ENCODE measurements at regions not wholly inside any gene's neighbourhood (a gene's known extent, or its start where the extent isn't known, plus 50 kb on each side); places are given as distances from the start of the nearest gene placed in this dataset.

- intact Hi-C loops (cut with DNase I, micrococcal nuclease) = no loop called here
- no peak for DNase-seq
- TF ChIP-seq CTCF (IDR thresholded peaks at IDR 0.05) = no peak
- H3K4me3 ChIP-seq = no peak overlapping the region
- H3K9me3 ChIP-seq = peaks cover 31% of the 10 kb centered on the region
- no peak for ATAC-seq
- H3K4me1 ChIP-seq (ENCODE audit: low read depth) = no peaks in the 10 kb centered on the region
- no peaks in the 10 kb centered on the region for H3K36me3 ChIP-seq (ENCODE audit: low read depth)
These were observed 1624.3 kb downstream of the SLITRK1 start for GRCh38 chr13:82257790-82258507.

GRCh38 chr13:82248762-82249161 is 1633.5 kb downstream of the SLITRK1 start:
- Histone ChIP-seq H3K36me3 (ENCODE audit: low read depth) (no peaks in the 10 kb centered on the region), H3K4me3 (no peak overlapping the region), H3K4me1 (ENCODE audit: low read depth) (no peaks in the 10 kb centered on the region), H3K9me3 (peaks cover 16% of the 10 kb centered on the region)
- intact Hi-C loops (cut with DNase I, micrococcal nuclease) = no loop called here
- DNase-seq (no peak), ATAC-seq (no peak)
- TF ChIP-seq CTCF (IDR thresholded peaks at IDR 0.05) = no peak

GRCh38 chr13:82245860-82246259 is 1636.4 kb downstream of the SLITRK1 start:
- no peak overlapping the region for H3K4me3 ChIP-seq
- ATAC-seq = no peak
- no peak for DNase-seq
- peaks cover 18% of the 10 kb centered on the region for H3K9me3 ChIP-seq
- no peaks in the 10 kb centered on the region for H3K36me3 ChIP-seq (ENCODE audit: low read depth)
- intact Hi-C loops (cut with DNase I, micrococcal nuclease) = no loop called here
- TF ChIP-seq CTCF (IDR thresholded peaks at IDR 0.05) = no peak
- no peaks in the 10 kb centered on the region for H3K4me1 ChIP-seq (ENCODE audit: low read depth)

- Histone ChIP-seq H3K4me1 (ENCODE audit: low read depth) (no peaks in the 10 kb centered on the region), H3K9me3 (peaks cover 27% of the 10 kb centered on the region), H3K4me3 (no peak overlapping the region), H3K36me3 (ENCODE audit: low read depth) (no peaks in the 10 kb centered on the region)
- ATAC-seq = no peak
- DNase-seq = no peak
- intact Hi-C loops (cut with DNase I, micrococcal nuclease) = no loop called here
- no peak for TF ChIP-seq CTCF (IDR thresholded peaks at IDR 0.05)
These were observed 1657.5 kb downstream of the SLITRK1 start for GRCh38 chr13:82224806-82225205.

- Histone ChIP-seq H3K4me1 (ENCODE audit: low read depth) (no peaks in the 10 kb centered on the region), H3K9me3 (peaks cover 24% of the 10 kb centered on the region), H3K36me3 (ENCODE audit: low read depth) (no peaks in the 10 kb centered on the region), H3K4me3 (no peak overlapping the region)
- no peak for TF ChIP-seq CTCF (IDR thresholded peaks at IDR 0.05)
- DNase-seq (no peak), ATAC-seq (no peak)
- intact Hi-C loops (cut with DNase I, micrococcal nuclease) = no loop called here
These were observed 1660.7 kb downstream of the SLITRK1 start for GRCh38 chr13:82221621-82222020.

- ATAC-seq (no peak), DNase-seq (no peak)
- peaks cover 33% of the 10 kb centered on the region for H3K9me3 ChIP-seq
- intact Hi-C loops (cut with DNase I, micrococcal nuclease) = no loop called here
- H3K36me3 ChIP-seq (ENCODE audit: low read depth) = no peaks in the 10 kb centered on the region
- H3K4me3 ChIP-seq = no peak overlapping the region
- no peak for TF ChIP-seq CTCF (IDR thresholded peaks at IDR 0.05)
- H3K4me1 ChIP-seq (ENCODE audit: low read depth) = no peaks in the 10 kb centered on the region
These were observed 1661.6 kb downstream of the SLITRK1 start for GRCh38 chr13:82220641-82221040.

All from mucosa of descending colon (tissue), 3 donors.